ENCODE measurements at regions not wholly inside any gene's neighbourhood (a gene's known extent, or its start where the extent isn't known, plus 50 kb on each side); places are given as distances from the start of the nearest gene placed in this dataset.
A peak's percentile ranks its signal among the peaks of the same experiment; 100 is the strongest.
"Not testable (repeated sequence)": the region's sequence is repeated elsewhere in the genome, so short reads cannot be mapped to it uniquely, and the experiment has no call there.

DNA sequence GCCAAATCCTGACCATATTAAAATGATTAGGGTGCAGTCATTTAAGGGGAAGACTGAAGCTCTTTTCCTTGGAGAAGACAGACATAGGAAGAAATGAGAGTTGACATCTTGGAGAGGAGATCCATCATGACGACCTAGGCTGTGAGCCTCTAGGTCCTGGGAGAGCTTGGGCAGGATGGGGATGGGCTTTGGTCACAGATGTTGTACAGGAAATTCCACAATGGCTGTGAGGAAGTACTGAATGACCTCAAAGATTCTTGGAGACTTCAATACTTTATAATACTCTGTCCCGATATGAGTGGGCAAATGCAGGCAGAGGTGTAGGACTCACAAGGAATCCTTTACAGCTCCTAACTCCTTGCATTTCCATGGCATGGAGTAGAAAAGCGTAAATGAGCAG lies 204.9 kb upstream of the FRMD6 start:
- no peak for DNase-seq

- no peak for DNase-seq
Measured at GRCh38 chr14:51447411-51447810, 204.3 kb upstream of the FRMD6 start.

DNA sequence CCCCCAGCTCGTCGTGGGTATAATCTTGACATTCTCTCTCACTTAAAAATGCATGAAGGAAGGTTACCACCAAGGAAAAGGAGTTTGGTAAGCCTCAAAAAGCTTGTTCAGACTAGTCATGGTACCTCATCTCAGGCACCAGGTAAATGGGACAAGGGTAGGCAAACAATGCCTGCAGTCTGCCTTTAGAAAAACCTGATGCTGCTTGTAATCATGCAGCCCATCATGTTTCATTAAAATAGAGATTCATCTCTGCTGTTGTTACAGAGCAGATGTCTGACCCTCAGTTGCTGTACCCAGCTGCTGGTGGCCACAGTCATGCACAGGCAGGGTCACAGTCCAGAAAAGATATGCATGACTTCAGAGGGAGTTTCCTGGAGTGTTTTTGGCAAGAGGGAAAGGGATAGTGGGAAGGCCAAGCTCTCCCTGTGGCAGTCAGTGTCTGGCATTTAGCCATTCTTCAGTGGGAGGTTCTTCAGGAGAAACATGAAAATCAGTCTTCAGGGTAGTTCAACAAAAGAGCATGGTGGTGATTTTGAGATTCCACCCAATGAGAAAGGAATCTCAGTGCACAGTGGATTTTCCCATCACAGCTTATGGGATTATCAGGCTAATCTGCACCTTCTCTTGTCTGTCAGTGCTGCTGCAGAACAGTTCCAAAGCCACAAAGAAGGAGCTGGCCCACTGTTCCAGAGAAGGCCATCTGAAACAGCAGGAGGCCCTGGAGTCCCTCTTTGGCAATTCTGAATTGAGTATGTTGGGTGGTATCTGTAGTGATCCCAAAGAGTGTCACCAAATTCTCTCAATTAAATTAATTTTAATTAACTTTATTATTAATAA lies 202.7 kb upstream of the FRMD6 start:
- peak; percentile 76 for DNase-seq

GRCh38 chr14:51449681-51450080 lies 202.0 kb upstream of the FRMD6 start:
- DNase-seq: no peak

GRCh38 chr14:51451561-51451960 lies 200.1 kb upstream of the FRMD6 start:
- no peak for DNase-seq

DNA sequence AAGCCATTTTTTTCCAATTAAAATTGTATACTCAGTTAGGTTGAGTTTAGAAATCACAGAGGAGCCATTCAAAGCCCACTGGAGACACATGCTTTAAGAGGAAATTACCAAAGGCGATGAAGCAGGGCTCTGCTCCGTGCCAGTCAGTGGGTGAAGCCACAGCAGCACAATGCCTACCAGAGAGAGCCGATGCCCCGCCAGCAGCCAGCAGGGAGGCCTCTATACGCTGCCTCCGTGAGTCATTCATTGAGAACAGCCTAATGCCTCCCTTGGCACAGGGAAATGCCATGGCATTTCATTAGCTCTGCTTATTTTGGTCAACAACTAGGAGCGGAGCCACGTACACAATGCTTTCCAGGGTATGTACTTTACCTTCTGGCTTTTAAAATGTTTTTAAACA lies 197.8 kb upstream of the FRMD6 start:
- peak; percentile 41 for DNase-seq

DNA sequence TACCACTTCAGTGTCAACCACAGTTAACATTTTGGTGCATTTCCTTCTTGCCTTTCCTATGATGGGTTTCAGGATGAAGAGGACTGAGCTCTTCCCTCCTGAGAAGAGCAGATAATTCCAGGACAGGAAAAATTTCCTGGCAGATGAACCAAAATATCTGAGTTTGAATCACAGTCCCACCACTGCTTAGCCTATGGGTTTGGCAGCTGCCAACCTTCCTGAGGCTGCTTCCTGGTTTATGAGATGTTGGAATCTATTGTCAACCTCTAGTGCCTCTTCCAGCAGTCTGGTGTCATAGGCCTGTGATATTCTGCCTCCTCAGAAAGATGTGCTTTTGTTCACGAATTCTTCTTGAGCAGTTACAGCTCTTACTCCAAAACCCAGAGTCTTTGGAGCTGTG lies 197.4 kb upstream of the FRMD6 start:
- DNase-seq: peak; percentile 29

DNA sequence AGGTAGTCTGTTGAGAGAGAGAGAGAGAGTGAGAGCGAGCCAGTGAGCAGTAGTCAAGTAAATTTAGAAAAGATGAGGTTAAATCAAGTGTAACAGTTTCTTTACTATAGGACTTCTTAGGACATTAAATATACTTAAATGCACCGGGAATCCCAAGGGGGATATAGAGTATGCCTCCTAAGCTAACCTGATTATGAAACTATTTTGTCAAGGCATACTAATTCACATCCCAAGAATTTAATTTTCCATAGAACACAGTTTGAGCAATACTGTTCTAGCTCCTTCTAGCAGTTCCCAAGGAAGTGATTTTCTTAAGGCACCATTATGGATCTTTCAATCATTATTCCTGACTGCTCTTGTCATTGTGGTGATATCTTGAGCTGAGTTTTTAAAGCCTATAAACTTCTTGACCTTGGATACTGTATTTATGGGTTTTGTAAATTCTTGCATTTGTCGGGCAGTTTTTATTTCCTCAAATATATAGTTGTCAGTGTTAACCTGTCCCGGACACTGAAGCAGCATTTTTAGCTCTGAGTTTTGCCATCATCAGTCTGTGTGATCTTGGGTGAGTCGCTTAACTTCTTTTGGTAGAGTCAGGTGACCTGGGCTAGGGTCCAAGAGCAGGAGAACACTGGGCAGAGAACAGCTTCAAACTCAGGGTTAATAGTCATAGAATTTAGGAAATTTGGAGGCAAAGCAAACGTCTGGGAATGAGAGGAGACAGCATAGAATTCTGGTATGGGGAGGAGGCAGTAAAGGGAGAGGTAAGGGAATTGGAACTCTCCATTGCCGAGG lies 196.5 kb upstream of the FRMD6 start:
- DNase-seq: no peak

GRCh38 chr14:51457843-51458562 lies 193.7 kb upstream of the FRMD6 start:
- no peak for DNase-seq

GRCh38 chr14:51458563-51458955 lies 193.2 kb upstream of the FRMD6 start:
- peak; percentile 77 for DNase-seq

- DNase-seq: no peak
Measured at GRCh38 chr14:51460011-51460410, 191.7 kb upstream of the FRMD6 start.

DNA sequence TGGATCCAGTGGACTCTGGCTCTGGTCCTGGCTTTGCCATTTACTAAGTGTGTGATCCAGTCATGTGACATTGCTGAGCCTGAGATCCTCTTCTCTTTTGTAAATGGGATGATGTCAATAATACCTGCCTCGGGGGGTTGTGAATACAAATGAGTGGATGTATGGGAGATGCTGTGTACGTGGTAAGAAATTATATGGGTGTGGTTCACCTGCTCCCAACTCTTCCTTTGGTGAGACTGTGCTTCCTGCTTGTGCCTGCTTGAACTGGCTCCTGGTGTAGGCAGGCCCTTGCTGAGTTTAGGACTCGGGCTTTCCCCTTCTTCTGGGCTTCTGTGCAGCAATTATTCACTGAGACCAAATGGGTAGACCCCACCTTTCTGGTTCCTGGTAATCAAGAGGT lies 189.5 kb upstream of the FRMD6 start:
- DNase-seq: no peak

GRCh38 chr14:51462706-51463105 lies 189.0 kb upstream of the FRMD6 start:
- no peak for DNase-seq

DNA sequence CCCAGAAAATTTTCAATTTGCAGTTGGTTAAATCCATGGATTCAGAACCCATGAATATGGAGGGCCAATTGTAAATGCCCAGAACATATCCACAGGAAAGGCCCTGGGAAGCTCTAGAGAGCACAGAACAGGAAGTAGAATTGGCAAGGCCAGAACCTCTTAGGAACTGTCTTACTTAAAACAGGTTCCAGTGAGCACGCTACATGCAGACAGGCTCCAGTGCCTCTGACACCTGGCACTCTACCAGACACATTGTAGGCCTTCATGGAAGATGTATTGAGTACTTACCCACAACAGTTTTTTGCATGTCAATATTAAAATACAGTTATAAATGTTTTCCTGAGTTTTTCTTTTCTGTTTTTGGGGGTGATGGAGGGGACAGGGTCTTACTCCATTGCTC lies 188.2 kb upstream of the FRMD6 start:
- DNase-seq: no peak

GRCh38 chr14:51464411-51464810 lies 187.3 kb upstream of the FRMD6 start:
- DNase-seq: no peak

- no peak for DNase-seq
Measured at GRCh38 chr14:51465486-51465885, 186.2 kb upstream of the FRMD6 start.

DNA sequence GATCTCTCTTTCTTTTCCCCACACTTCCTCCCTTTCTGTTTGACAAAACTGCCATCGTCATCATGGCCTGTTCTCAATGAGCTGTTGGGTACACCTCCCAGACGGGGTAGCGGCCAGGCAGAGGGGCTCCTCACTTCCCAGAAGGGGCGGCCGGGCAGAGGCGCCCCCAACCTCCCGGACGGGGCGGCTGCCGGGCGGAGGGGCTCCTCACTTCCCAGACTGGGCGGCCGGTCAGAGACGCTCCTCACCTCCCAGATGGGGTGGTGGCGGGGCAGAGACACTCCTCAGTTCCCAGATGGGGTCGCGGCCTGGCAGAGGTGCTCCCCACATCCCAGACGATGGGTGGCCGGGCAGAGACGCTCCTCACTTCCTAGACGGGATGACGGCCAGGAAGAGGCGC lies 184.3 kb upstream of the FRMD6 start:
- not testable (repeated sequence) for DNase-seq

DNA sequence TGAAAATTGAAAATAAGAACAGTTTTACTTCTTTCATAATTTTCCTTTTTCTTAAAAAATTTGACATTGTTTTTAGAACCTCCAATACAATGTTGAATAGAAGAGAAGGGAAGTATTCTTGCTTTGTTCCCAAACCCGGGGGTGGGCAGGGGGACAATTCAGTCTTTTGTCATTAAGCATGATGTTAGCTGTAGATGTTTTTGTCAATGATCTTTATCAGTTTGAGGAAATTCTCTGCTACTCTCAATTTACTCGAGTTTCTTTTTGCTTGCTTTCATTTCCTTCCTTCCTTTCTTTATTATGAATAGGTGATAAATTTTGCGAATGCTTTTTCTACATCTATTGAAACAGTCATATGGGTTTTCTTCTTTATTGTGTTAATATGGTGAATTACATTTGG lies 183.2 kb upstream of the FRMD6 start:
- no peak for DNase-seq

DNA sequence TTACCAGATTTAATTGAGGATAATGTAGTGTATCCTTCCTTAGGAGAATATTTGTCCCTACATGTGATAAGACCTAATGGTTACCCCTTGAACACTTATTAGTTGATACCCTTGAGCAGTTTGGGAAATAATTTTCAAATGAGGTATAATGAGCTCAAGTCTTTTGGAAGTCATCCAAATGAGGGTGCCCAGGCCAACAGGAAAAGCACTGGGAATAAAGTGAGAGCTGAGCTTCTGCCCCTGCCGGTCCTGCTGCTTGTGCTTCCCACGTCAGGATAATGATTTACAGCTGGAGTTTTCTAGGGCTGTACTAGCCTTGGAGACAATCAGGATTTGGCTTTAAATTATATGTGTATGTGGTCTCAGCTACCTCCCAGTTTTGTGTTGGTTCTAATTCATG lies 178.8 kb upstream of the FRMD6 start:
- DNase-seq: no peak

DNA sequence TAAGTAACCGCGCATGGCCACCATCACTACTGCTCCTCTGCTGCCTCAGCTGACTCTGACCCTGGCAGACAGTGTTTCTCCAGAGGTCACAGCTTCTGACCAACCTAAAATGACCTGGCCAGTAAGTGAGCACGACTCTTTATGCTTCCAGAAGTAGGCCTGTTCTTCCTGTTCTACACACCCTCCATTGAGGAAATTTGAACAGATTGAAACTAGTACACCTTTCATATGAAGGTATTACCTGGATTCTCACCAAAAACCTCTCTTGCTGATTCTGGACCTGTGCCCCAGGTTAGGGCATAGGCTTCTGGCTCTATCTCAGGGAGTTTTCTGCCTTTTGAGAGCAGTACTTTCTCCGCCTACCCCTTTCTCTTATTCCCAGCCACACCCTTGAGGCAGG lies 178.4 kb upstream of the FRMD6 start:
- DNase-seq: no peak

DNA sequence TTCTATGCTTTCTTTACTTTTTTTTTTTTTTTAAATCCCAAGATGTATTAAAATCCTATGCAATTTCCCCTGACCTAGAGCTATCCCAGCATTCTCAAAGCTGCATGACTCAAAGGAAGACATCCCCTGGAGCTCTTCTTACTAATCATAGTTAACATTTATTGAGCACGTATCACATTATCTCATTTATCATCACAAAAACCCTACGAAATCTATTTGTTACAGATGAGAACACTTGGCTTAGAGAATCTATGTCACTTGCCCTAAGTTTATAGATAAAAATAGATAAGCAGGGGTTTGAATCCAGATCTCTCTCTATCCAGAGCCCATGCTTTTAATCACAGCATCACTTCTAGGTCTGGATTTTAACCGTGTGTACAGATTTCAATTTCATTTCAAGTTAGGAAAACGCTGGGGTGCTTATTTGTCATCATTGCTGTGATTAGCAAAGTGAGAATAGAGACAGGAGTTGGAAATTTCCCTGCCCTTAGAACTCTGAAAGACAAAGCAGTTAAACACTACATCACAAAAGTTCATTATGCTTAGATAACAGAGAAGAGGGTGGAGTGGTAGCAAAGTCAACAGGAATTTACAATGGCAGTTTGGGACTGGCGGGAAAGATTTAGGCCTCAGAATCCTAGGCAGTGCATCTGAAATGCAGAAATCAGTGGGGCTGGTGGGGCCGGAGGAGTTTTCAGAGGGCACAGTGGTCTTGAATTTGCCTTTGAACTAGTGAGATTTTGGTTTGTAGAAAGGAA lies 177.7 kb upstream of the FRMD6 start:
- peak; percentile 83 for DNase-seq

GRCh38 chr14:51474854-51475253 lies 176.9 kb upstream of the FRMD6 start:
- no peak for DNase-seq
